ENCODE measurements at regions not wholly inside any gene's neighbourhood (a gene's known extent, or its start where the extent isn't known, plus 50 kb on each side); places are given as distances from the start of the nearest gene placed in this dataset.

- Histone ChIP-seq H3K4me3 (ENCODE audit: low read length in 2 of 2) (no peak overlapping the region), H3K36me3 (ENCODE audit: insufficient read depth, low read length) (no peaks in the 10 kb centered on the region), H3K27ac (ENCODE audit: low read depth, low read length) (no peak overlapping the region), H3K9me3 (ENCODE audit: control insufficient read depth in 1 of 2, low read length in 2 of 2) (no peaks in the 10 kb centered on the region), H3K4me1 (ENCODE audit: insufficient read depth, low read length) (no peaks in the 10 kb centered on the region), H3K27me3 (ENCODE audit: insufficient read depth, low read length) (peaks cover 3% of the 10 kb centered on the region)
- peaks cover 0 to 23% (median 17%) of the 10 kb centered on the region in 8 donors for H3K9me3 Mint-ChIP-seq
- no peaks in the 10 kb centered on the region for H3K36me3 Mint-ChIP-seq
- peaks cover 29 to 32% of the 10 kb centered on the region in 2 donors for H3K27me3 Mint-ChIP-seq
- ChIA-PET CTCF (ENCODE audit: partially characterized antibody) (no interaction called here), POLR2A (ENCODE audit: partially characterized antibody) (no interaction called here)
- H3K27ac Mint-ChIP-seq: no peak overlapping the region
- intact Hi-C loops (cut with micrococcal nuclease): no loop called here
- no peak for DNase-seq
- H3K4me1 Mint-ChIP-seq: peaks cover 0 to 1% (median 0%) of the 10 kb centered on the region in 4 donors
- no peak overlapping the region for H3K4me3 Mint-ChIP-seq
These were observed 51.9 kb upstream of the PTPRS start for GRCh38 chr19:5392486-5392885.

- peaks cover 3% of the 10 kb centered on the region for H3K27me3 ChIP-seq (ENCODE audit: insufficient read depth, low read length)
- no peak overlapping the region for H3K27ac ChIP-seq (ENCODE audit: low read depth, low read length)
- Mint-ChIP-seq H3K36me3 (no peaks in the 10 kb centered on the region), H3K27ac (no peak overlapping the region), H3K4me3 (no peak overlapping the region), H3K9me3 (peaks cover 0 to 18% (median 14%) of the 10 kb centered on the region in 8 donors), H3K4me1 (peaks cover 0 to 1% (median 0%) of the 10 kb centered on the region in 4 donors), H3K27me3 (peaks cover 29 to 33% of the 10 kb centered on the region in 2 donors)
- intact Hi-C loops (cut with micrococcal nuclease): no loop called here
- H3K4me3 ChIP-seq (ENCODE audit: low read length in 2 of 2): no peak overlapping the region
- no peak for DNase-seq
- ChIA-PET POLR2A (ENCODE audit: partially characterized antibody) (no interaction called here), CTCF (ENCODE audit: partially characterized antibody) (no interaction called here)
- no peaks in the 10 kb centered on the region for H3K4me1 ChIP-seq (ENCODE audit: insufficient read depth, low read length)
- no peaks in the 10 kb centered on the region for H3K36me3 ChIP-seq (ENCODE audit: insufficient read depth, low read length)
- H3K9me3 ChIP-seq (ENCODE audit: control insufficient read depth in 1 of 2, low read length in 2 of 2): no peaks in the 10 kb centered on the region
These were observed 52.5 kb upstream of the PTPRS start for GRCh38 chr19:5393088-5393487.

- Mint-ChIP-seq H3K27ac (no peak overlapping the region), H3K9me3 (peaks cover 0 to 14% (median 9%) of the 10 kb centered on the region in 8 donors), H3K4me1 (peaks cover 0 to 1% (median 0%) of the 10 kb centered on the region in 4 donors), H3K36me3 (no peaks in the 10 kb centered on the region), H3K27me3 (peaks cover 30 to 32% of the 10 kb centered on the region in 2 donors), H3K4me3 (no peak overlapping the region)
- intact Hi-C loops (cut with micrococcal nuclease): no loop called here
- no peaks in the 10 kb centered on the region for H3K9me3 ChIP-seq (ENCODE audit: control insufficient read depth in 1 of 2, low read length in 2 of 2)
- ChIA-PET POLR2A (ENCODE audit: partially characterized antibody) (no interaction called here), CTCF (ENCODE audit: partially characterized antibody) (no interaction called here)
- no peak overlapping the region for H3K27ac ChIP-seq (ENCODE audit: low read depth, low read length)
- no peaks in the 10 kb centered on the region for H3K4me1 ChIP-seq (ENCODE audit: insufficient read depth, low read length)
- DNase-seq: no peak
- H3K36me3 ChIP-seq (ENCODE audit: insufficient read depth, low read length): no peaks in the 10 kb centered on the region
- peaks cover 3% of the 10 kb centered on the region for H3K27me3 ChIP-seq (ENCODE audit: insufficient read depth, low read length)
- H3K4me3 ChIP-seq (ENCODE audit: low read length in 2 of 2): no peak overlapping the region
These were observed 54.2 kb upstream of the PTPRS start for GRCh38 chr19:5394551-5395505.

GRCh38 chr19:5395556-5395955, 54.9 kb upstream of the PTPRS start:
- peaks cover 3% of the 10 kb centered on the region for H3K27me3 ChIP-seq (ENCODE audit: insufficient read depth, low read length)
- POLR2A ChIA-PET (ENCODE audit: partially characterized antibody): no interaction called here
- CTCF ChIA-PET (ENCODE audit: partially characterized antibody): no interaction called here

GRCh38 chr19:5396096-5396939, 55.7 kb upstream of the PTPRS start:
- Mint-ChIP-seq H3K9me3 (peaks cover 0 to 18% (median 7%) of the 10 kb centered on the region in 8 donors), H3K27me3 (peaks cover 31 to 35% of the 10 kb centered on the region in 2 donors), H3K4me1 (peaks cover 0 to 1% (median 0%) of the 10 kb centered on the region in 4 donors), H3K4me3 (no peak overlapping the region), H3K27ac (no peak overlapping the region), H3K36me3 (no peaks in the 10 kb centered on the region)
- H3K36me3 ChIP-seq (ENCODE audit: insufficient read depth, low read length): no peaks in the 10 kb centered on the region
- H3K4me1 ChIP-seq (ENCODE audit: insufficient read depth, low read length): no peaks in the 10 kb centered on the region
- peaks cover 3% of the 10 kb centered on the region for H3K27me3 ChIP-seq (ENCODE audit: insufficient read depth, low read length)
- H3K9me3 ChIP-seq (ENCODE audit: control insufficient read depth in 1 of 2, low read length in 2 of 2): no peaks in the 10 kb centered on the region
- ChIA-PET POLR2A (ENCODE audit: partially characterized antibody) (no interaction called here), CTCF (ENCODE audit: partially characterized antibody) (no interaction called here)
- H3K27ac ChIP-seq (ENCODE audit: low read depth, low read length): no peak overlapping the region
- DNase-seq: no peak
- intact Hi-C loops (cut with micrococcal nuclease): no loop called here
- H3K4me3 ChIP-seq (ENCODE audit: low read length in 2 of 2): no peak overlapping the region

More at GRCh38 chr19:5395556-5395955, 54.9 kb upstream of the PTPRS start:
- H3K36me3 Mint-ChIP-seq: no peaks in the 10 kb centered on the region
- H3K4me1 ChIP-seq (ENCODE audit: insufficient read depth, low read length): no peaks in the 10 kb centered on the region
- peaks cover 29 to 34% of the 10 kb centered on the region in 2 donors for H3K27me3 Mint-ChIP-seq
- intact Hi-C loops (cut with micrococcal nuclease): no loop called here
- no peaks in the 10 kb centered on the region for H3K9me3 ChIP-seq (ENCODE audit: control insufficient read depth in 1 of 2, low read length in 2 of 2)
- no peak overlapping the region for H3K4me3 Mint-ChIP-seq
- peaks cover 0 to 1% (median 0%) of the 10 kb centered on the region in 4 donors for H3K4me1 Mint-ChIP-seq
- no peak overlapping the region for H3K27ac Mint-ChIP-seq
- no peaks in the 10 kb centered on the region for H3K36me3 ChIP-seq (ENCODE audit: insufficient read depth, low read length)
- no peak for DNase-seq
- no peak overlapping the region for H3K27ac ChIP-seq (ENCODE audit: low read depth, low read length)
- H3K4me3 ChIP-seq (ENCODE audit: low read length in 2 of 2): no peak overlapping the region
- peaks cover 0 to 16% (median 6%) of the 10 kb centered on the region in 8 donors for H3K9me3 Mint-ChIP-seq

GRCh38 chr19:5396963-5397362, 56.4 kb upstream of the PTPRS start:
- intact Hi-C loops (cut with micrococcal nuclease): no loop called here
- H3K27ac Mint-ChIP-seq: no peak overlapping the region
- ChIA-PET POLR2A (ENCODE audit: partially characterized antibody) (no interaction called here), CTCF (ENCODE audit: partially characterized antibody) (no interaction called here)
- no peak overlapping the region for H3K4me3 ChIP-seq (ENCODE audit: low read length in 2 of 2)
- H3K36me3 ChIP-seq (ENCODE audit: insufficient read depth, low read length): no peaks in the 10 kb centered on the region
- peaks cover 3% of the 10 kb centered on the region for H3K27me3 ChIP-seq (ENCODE audit: insufficient read depth, low read length)
- H3K36me3 Mint-ChIP-seq: no peaks in the 10 kb centered on the region
- no peaks in the 10 kb centered on the region for H3K4me1 ChIP-seq (ENCODE audit: insufficient read depth, low read length)
- H3K27me3 Mint-ChIP-seq: peaks cover 31 to 35% of the 10 kb centered on the region in 2 donors
- H3K4me1 Mint-ChIP-seq: peaks cover 0 to 1% (median 0%) of the 10 kb centered on the region in 4 donors
- no peak overlapping the region for H3K4me3 Mint-ChIP-seq
- H3K27ac ChIP-seq (ENCODE audit: low read depth, low read length): no peak overlapping the region
- DNase-seq: no peak
- no peaks in the 10 kb centered on the region for H3K9me3 ChIP-seq (ENCODE audit: control insufficient read depth in 1 of 2, low read length in 2 of 2)
- H3K9me3 Mint-ChIP-seq: peaks cover 0 to 18% (median 8%) of the 10 kb centered on the region in 8 donors

All from CD4-positive, alpha-beta memory T cell (primary cell).